K562 (cell line): ENCODE measurements at regions not wholly inside any gene's neighbourhood (a gene's known extent, or its start where the extent isn't known, plus 50 kb on each side); places are given as distances from the start of the nearest gene placed in this dataset.

Experiments used
- ATAC-seq: fragments of 200-7000 bp; cut with Tn5 transposase; 3 replicates; pipeline ENCODE4 v1.9.1; 2020; ENCODE audit warnings: moderate library complexity
- BruUV-seq: library from RNA; stranded (reverse); fragments of 400-500 nt; replicated peaks from 2 replicates; lab custom pipeline; 2021; lab: Mats Ljungman, UMichigan
- CTCF ChIA-PET: fragments of 300-600 bp; formaldehyde crosslinking; extraction: SDS; loops from one replicate; lab custom pipeline; 2021; ENCODE audit warnings: low intra/inter-chr PET ratio; lab: Yijun Ruan, JAX
- POLR2A ChIA-PET: fragments of 300-600, 350-650 bp; sonication (Branson Sonifier 250); formaldehyde crosslinking; extraction: SDS; loops from one replicate; lab custom pipeline; 2021; ENCODE audit warnings: antibody characterized with exemption, inconsistent platforms; lab: Yijun Ruan, JAX
- DNase-seq, 4 experiments: peaks; one replicate each; pipeline versions ENCODE4 v3.0.0 to v3.0.0-alpha.2; 2011 to 2018; ENCODE audit warnings: low spot score in 3 of 4, mixed read lengths in 3 of 4; ENCODE audit errors: extremely low read depth in 1 of 4
- FAIRE-seq: peaks from 2 replicates; lab custom pipeline; 2011; peaks lifted over from hg19 to GRCh38; lab: Jason Lieb, UNC
- H2AFZ ChIP-seq: 2 replicates; pipeline ENCODE4 v1.6.0; 2011; ENCODE audit warnings: low read depth, low read length, control low read depth, inconsistent platforms
- H3K27ac ChIP-seq: fragments of 200-600 bp; 3 replicates; pipeline ENCODE4 v1.8.0; 2011; ENCODE audit warnings: low read depth, mild to moderate bottlenecking, control low read depth, inconsistent platforms, low read length, moderate library complexity, mixed read lengths; ENCODE audit errors: extremely low read depth
- H3K27me3 ChIP-seq, 2 experiments: fragments of 300-600 bp in 1 of 2; 2 replicates in 1 of 2; 3 replicates in 1 of 2; pipeline versions ENCODE4 v1.6.0 to v1.8.0; 2011; ENCODE audit warnings: inconsistent platforms in 2 of 2, low read length in 2 of 2, mild to moderate bottlenecking in 1 of 2, mixed read lengths in 1 of 2, moderate library complexity in 1 of 2; ENCODE audit not compliant: control insufficient read depth in 2 of 2, insufficient read depth in 2 of 2
- H3K36me3 ChIP-seq: fragments of 300-600 bp; 3 replicates; pipeline ENCODE4 v1.8.0; 2011; ENCODE audit warnings: mild to moderate bottlenecking, low read length, inconsistent platforms; ENCODE audit not compliant: control insufficient read depth, insufficient read depth
- H3K4me1 ChIP-seq, 2 experiments: fragments of 200-600 bp in 1 of 2; replicated peaks in 1 of 2; 2 replicates in 1 of 2; 3 replicates in 1 of 2; pipeline versions ENCODE4 v1.5.1 to v1.8.0; 2011; ENCODE audit warnings: inconsistent platforms in 2 of 2, low read length in 2 of 2, mild to moderate bottlenecking in 1 of 2, mixed read lengths in 1 of 2, moderate library complexity in 1 of 2; ENCODE audit not compliant: control insufficient read depth in 2 of 2, insufficient read depth in 2 of 2
- H3K4me2 ChIP-seq: 2 replicates; pipeline ENCODE4 v1.6.1; 2011; ENCODE audit warnings: low read length, control low read depth, inconsistent platforms, mixed read lengths; ENCODE audit not compliant: insufficient read depth
- H3K4me3 ChIP-seq: fragments of 200-600 bp; sonication (generic), shearing (Covaris generic); 2 replicates; pipeline ENCODE4 v1.5.1; 2016; ENCODE audit warnings: control low read depth, inconsistent platforms
- H3K79me2 ChIP-seq: fragments of 200-600 bp; 3 replicates; pipeline ENCODE4 v1.8.0; 2011; ENCODE audit warnings: low read length, inconsistent platforms; ENCODE audit not compliant: control insufficient read depth, insufficient read depth
- H3K9ac ChIP-seq, 2 experiments: 2 replicates each; pipeline versions ENCODE4 v1.6.0 to v1.6.1; 2011; ENCODE audit warnings: low read depth in 2 of 2, low read length in 2 of 2, control low read depth in 1 of 2, inconsistent platforms in 1 of 2, mild to moderate bottlenecking in 1 of 2, mixed read lengths in 1 of 2; ENCODE audit not compliant: insufficient read depth in 1 of 2
- H3K9me1 ChIP-seq: one replicate; pipeline ENCODE4 v1.6.0; 2011; ENCODE audit warnings: inconsistent platforms, mild to moderate bottlenecking, low read length, moderate library complexity; ENCODE audit not compliant: control insufficient read depth, insufficient read depth
- H3K9me3 ChIP-seq: replicated peaks from 2 replicates; pipeline ENCODE4 v1.5.1; 2011; ENCODE audit warnings: low read depth, low read length, inconsistent platforms; ENCODE audit not compliant: control insufficient read depth, insufficient read depth
- H4K20me1 ChIP-seq: replicated peaks from 2 replicates; pipeline ENCODE4 v1.6.1; 2011; ENCODE audit warnings: low read length, inconsistent platforms, mixed read lengths; ENCODE audit not compliant: control insufficient read depth, insufficient read depth
- STAT6 ChIP-seq: sonication (generic); formaldehyde crosslinking; IDR thresholded peaks from 2 replicates; pipeline ENCODE4 v1.8.1; 2023; ENCODE audit warnings: mild to moderate bottlenecking, missing genetic modification reagents
- ZNF197 ChIP-seq: fragments of 200-800 bp; sonication (Bioruptor generic); IDR thresholded peaks from 2 replicates; pipeline ENCODE4 v1.6.1; 2016; ENCODE audit warnings: low read depth, missing genetic modification characterization, missing compliant biosample characterization
- ZNF518B ChIP-seq: fragments of 250-450 bp; sonication (Bioruptor Pico); IDR thresholded peaks from 2 replicates; pipeline ENCODE4 v1.5.0; 2021; ENCODE audit warnings: mild to moderate bottlenecking, moderate library complexity
- ZNF551 ChIP-seq: fragments of 250-450 bp; sonication (Bioruptor Pico); IDR thresholded peaks from 2 replicates; pipeline ENCODE4 v1.5.0; 2021; ENCODE audit warnings: mild to moderate bottlenecking, moderate library complexity
- WGBS: fragments of 100-300 bp; shearing (Covaris generic); methylation state at CpG from one replicate; pipeline ENCODE4 v1.1.6; 2016; ENCODE audit warnings: low coverage, mixed read lengths; ENCODE audit not compliant: insufficient coverage; ENCODE audit errors: missing lambda C conversion rate; 5-methylcytosine and 5-hydroxymethylcytosine counted together
- in situ Hi-C: fragments of 300-500 bp; cut with MboI; formaldehyde crosslinking; loops from 4 replicates; pipeline ENCODE4 v1.15.0; 2018; ENCODE audit warnings: inconsistent platforms, mixed read lengths
- intact Hi-C: fragments of 100-400 bp; cut with micrococcal nuclease; formaldehyde crosslinking; loops from 2 replicates; pipeline ENCODE4 v1.14.2; 2022

- TF ChIP-seq STAT6 (CRISPR knock-in tag) (no peak), ZNF197 (no peak)
These were observed 151.6 kb downstream of the TMEM18 start (continued) for GRCh38 chr2:525611-526010.

GRCh38 chr2:525021-525420, 152.2 kb downstream of the TMEM18 start:
- Histone ChIP-seq H2AFZ (no peak overlapping the region), H3K27me3 (peaks cover 6 to 53% of the 10 kb centered on the region in 2 experiments; a peak in 4 of 5 replicates), H4K20me1 (no peaks in the 10 kb centered on the region), H3K79me2 (no peaks in the 10 kb centered on the region), H3K4me3 (no peak overlapping the region), H3K9ac (no peak overlapping the region), H3K9me3 (no peaks in the 10 kb centered on the region; the same call in 1 of the 2 replicates), H3K27ac (no peak overlapping the region), H3K4me2 (no peak overlapping the region), H3K36me3 (no peaks in the 10 kb centered on the region), H3K9me1 (no peaks in the 10 kb centered on the region), H3K4me1 (no peaks in the 10 kb centered on the region)
- 3% methylated on average over 7 of the region's 7 CpGs for WGBS
- intact Hi-C loops = no loop called here
- POLR2A ChIA-PET = interaction anchor here (0.7 kb wide), 1 partner anchor 54 kb away, joined by 3 read pairs; no protein-coding TSS in a partner anchor
- BruUV-seq = no TSS peak
- FAIRE-seq (no peak), ATAC-seq (no peak), DNase-seq (no peak)
- TF ChIP-seq ZNF518B (CRISPR knock-in tag) (no peak), ZNF551 (CRISPR knock-in tag) (no peak)
- in situ Hi-C loops = no loop called here
- CTCF ChIA-PET = interaction anchor here (0.7 kb wide), 1 partner anchor 1211 kb away, joined by 3 read pairs; no protein-coding TSS in a partner anchor
